ENCODE measurements at regions not wholly inside any gene's neighbourhood (a gene's known extent, or its start where the extent isn't known, plus 50 kb on each side); places are given as distances from the start of the nearest gene placed in this dataset.

DNA sequence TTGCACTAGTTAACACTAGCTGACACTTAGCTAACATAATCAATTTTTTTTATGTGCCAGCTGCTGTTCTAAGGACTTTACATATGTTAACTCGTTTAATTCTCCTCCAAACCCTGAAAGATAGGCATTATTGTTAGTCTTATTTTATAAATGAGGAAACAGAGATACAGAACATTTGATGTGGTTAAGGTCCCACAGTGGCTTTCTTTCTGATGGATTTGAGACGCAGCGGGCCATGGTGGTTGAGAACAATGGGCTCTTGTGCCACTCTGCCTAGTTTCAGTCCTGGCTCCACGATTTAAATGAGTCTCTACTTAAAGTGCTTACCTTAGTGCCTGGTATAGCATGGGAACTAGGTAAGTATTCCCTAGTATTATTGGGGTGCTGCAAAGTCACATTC lies 201.9 kb upstream of the SPRED2 start:
- H3K4me3 ChIP-seq (ENCODE audit: low read depth, low read length) = no peak overlapping the region
- TF ChIP-seq, protein P1, sequence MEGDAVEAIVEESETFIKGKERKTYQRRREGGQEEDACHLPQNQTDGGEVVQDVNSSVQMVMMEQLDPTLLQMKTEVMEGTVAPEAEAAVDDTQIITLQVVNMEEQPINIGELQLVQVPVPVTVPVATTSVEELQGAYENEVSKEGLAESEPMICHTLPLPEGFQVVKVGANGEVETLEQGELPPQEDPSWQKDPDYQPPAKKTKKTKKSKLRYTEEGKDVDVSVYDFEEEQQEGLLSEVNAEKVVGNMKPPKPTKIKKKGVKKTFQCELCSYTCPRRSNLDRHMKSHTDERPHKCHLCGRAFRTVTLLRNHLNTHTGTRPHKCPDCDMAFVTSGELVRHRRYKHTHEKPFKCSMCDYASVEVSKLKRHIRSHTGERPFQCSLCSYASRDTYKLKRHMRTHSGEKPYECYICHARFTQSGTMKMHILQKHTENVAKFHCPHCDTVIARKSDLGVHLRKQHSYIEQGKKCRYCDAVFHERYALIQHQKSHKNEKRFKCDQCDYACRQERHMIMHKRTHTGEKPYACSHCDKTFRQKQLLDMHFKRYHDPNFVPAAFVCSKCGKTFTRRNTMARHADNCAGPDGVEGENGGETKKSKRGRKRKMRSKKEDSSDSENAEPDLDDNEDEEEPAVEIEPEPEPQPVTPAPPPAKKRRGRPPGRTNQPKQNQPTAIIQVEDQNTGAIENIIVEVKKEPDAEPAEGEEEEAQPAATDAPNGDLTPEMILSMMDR (conservative IDR thresholded peaks at IDR 0.05; ENCODE audit: low read depth, low read length) = no peak
- DNase-seq (ENCODE audit: low read depth) = no peak

DNA sequence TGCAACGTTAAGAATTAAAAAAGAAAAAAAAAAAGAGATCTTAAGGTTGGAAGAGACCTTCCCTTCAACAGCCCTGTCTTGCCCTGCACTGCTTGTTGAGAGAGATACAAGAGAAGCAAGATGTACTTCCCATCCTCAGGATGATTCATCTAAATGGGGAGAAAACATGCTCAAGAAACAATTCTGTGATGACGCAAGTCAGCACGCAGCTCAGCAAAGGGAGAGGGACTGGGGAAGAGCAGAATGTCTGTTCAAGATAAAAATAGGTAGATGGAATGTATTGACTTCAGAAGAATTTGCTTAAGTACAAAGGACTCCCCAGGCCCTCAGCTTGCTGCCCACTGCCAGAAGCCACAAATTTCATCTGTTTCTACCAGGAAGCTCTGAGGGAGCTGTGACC lies 198.2 kb upstream of the SPRED2 start:
- DNase-seq (ENCODE audit: low read depth) = peak; percentile 98
- TF ChIP-seq, protein P1 (conservative IDR thresholded peaks at IDR 0.05; ENCODE audit: low read depth, low read length) = no peak
- H3K4me3 ChIP-seq (ENCODE audit: low read depth, low read length) = no peak overlapping the region

DNA sequence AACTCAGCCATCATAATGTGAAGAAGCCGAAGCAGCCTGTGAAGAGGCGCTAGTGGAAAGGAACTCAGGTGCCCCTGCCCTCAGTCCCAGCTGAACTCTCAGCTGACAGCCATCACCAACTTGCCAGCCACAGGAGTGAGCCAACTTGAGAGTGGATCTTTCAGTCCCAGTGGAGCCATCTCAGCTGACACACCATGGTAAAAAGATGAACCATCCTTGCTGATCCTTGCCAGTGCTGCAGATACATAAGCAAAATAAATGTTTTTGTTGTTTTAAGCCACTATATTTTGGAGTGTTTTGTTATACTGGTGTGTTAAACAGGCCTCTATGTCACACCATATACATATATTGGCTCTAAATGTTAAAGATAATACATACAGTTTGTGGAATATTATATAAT lies 195.8 kb upstream of the SPRED2 start:
- DNase-seq (ENCODE audit: low read depth) = no peak
- H3K4me3 ChIP-seq (ENCODE audit: low read depth, low read length) = no peak overlapping the region
- TF ChIP-seq, protein P1 (conservative IDR thresholded peaks at IDR 0.05; ENCODE audit: low read depth, low read length) = no peak

DNA sequence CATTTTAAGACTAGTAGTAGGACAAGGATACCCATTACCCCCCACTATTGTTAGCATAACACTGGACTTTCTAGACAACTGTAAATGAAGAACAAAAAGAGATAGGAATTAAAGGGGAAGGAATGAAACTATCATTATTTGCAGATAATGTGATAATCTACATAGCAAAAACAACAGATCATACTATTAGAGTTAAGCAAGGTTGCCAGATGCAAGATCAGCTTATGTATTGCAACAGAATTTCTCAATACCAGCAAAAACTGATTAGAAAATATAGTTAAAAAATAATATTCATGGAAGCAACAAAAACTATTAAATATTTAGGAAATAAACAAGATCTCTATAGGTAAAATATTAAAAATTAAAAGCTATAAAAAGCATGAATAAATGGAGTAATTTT lies 194.4 kb upstream of the SPRED2 start:
- DNase-seq (ENCODE audit: low read depth) = peak; percentile 45
- TF ChIP-seq, protein P1 (conservative IDR thresholded peaks at IDR 0.05; ENCODE audit: low read depth, low read length) = no peak
- no peak overlapping the region for H3K4me3 ChIP-seq (ENCODE audit: low read depth, low read length)

DNA sequence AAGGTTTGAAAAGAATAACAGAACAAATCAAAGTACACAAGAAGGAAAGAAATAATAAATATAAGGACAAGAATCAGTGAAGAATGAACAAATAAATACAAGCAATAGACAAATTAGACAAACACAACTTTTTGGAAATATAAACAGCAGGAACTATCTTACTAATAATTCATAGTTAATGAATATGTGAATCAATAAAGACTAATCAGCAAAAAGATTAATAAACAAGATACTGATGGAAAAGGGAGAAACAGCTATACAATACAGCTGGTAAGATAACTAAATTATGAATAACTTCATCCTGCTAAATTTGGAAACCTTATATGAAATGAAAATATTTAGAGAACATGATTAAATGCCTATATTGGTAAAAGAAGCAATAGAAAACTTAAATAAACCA lies 193.6 kb upstream of the SPRED2 start:
- H3K4me3 ChIP-seq (ENCODE audit: low read depth, low read length) = no peak overlapping the region
- TF ChIP-seq, protein P1 (conservative IDR thresholded peaks at IDR 0.05; ENCODE audit: low read depth, low read length) = no peak
- no peak for DNase-seq (ENCODE audit: low read depth)

DNA sequence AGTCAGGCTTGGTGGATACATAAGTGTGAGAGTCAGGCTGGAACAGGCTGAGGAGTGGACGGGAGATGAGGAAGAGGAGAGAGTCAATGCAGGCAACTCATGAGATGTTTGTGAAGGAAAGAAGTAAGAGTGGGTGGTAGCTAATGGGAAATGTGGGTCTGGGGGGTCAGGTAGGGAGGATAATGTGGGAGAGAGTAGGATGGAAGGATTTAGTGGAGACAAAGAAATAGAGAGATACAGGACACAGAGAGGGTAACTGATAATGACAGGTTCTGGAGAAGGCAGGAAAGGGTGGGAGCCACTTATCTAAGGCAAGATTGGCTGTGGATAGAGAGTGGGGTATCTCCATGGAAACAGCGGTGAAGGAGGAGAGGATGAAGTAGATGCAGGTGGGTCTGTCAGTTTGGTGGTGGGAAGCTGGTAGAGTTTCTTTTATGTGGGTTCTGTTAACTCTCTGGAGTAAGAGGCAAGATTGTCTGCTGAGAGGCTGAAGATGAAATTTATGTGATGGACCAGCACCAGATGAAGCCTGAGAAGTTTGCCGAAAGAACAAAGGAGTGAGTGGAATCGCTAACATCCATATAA lies 190.6 kb upstream of the SPRED2 start:
- DNase-seq (ENCODE audit: low read depth) = no peak
- TF ChIP-seq, protein P1 (conservative IDR thresholded peaks at IDR 0.05; ENCODE audit: low read depth, low read length) = no peak
- no peak overlapping the region for H3K4me3 ChIP-seq (ENCODE audit: low read depth, low read length)

DNA sequence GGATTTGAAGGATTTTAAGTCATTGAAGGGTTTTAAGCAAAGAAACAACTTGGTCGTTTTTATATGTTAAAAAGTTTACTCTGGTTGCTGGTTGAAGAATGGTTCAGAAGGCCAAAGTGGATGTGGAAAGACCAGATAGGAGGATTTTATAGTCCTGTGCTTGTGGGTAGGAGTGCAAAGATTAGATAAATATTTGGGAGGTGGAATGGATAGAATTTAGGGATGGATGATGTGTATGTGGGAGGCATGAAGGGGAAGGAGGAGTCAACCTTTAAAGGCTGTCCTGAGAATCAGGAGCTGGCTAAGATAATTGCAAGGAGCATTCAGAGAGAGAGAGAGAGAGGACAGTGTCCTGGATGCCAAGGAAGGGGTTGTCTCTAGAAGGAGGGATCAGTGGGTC lies 190.1 kb upstream of the SPRED2 start:
- DNase-seq (ENCODE audit: low read depth) = no peak
- no peak overlapping the region for H3K4me3 ChIP-seq (ENCODE audit: low read depth, low read length)
- TF ChIP-seq, protein P1 (conservative IDR thresholded peaks at IDR 0.05; ENCODE audit: low read depth, low read length) = no peak

All from choroid plexus epithelial cell (primary cell).